NCI-H345 treated with DMSO at 0.1 percent for 48 hours (cell line): ENCODE measurements at regions not wholly inside any gene's neighbourhood (a gene's known extent, or its start where the extent isn't known, plus 50 kb on each side); places are given as distances from the start of the nearest gene placed in this dataset.
"Not testable (repeated sequence)": the region's sequence is repeated elsewhere in the genome, so short reads cannot be mapped to it uniquely, and the experiment has no call there.

ENCODE experiments used
- DNase-seq: peaks from one replicate; lab custom pipeline; 2025; ENCODE audit not compliant: unreplicated experiment; lab: John Stamatoyannopoulos, UW

- peak; percentile 13 for DNase-seq
These were observed 74.7 kb upstream of the ETAA1 start for GRCh38 chr2:67322353-67323001.

GRCh38 chr2:67323209-67323991 is 73.7 kb upstream of the ETAA1 start:
- no peak for DNase-seq

GRCh38 chr2:67329513-67329912 is 67.6 kb upstream of the ETAA1 start:
- DNase-seq: no peak

GRCh38 chr2:67329951-67330350 is 67.2 kb upstream of the ETAA1 start:
- no peak for DNase-seq

- not testable (repeated sequence) for DNase-seq
These were observed 65.6 kb upstream of the ETAA1 start for GRCh38 chr2:67331419-67332086.

- DNase-seq: no peak
These were observed 59.2 kb upstream of the ETAA1 start for GRCh38 chr2:67337903-67338302.

- no peak for DNase-seq
These were observed 58.4 kb upstream of the ETAA1 start for GRCh38 chr2:67338601-67339233.

GRCh38 chr2:67339234-67339885 is 57.8 kb upstream of the ETAA1 start:
- DNase-seq: no peak

GRCh38 chr2:67340133-67341011 is 56.8 kb upstream of the ETAA1 start:
- DNase-seq: no peak

GRCh38 chr2:67341012-67341318 is 56.2 kb upstream of the ETAA1 start:
- DNase-seq: no peak

- DNase-seq: no peak
These were observed 55.8 kb upstream of the ETAA1 start for GRCh38 chr2:67341336-67341735.

GRCh38 chr2:67342394-67342793 is 54.7 kb upstream of the ETAA1 start:
- no peak for DNase-seq

- DNase-seq: no peak
These were observed 50.3 kb upstream of the ETAA1 start for GRCh38 chr2:67346718-67347407.
